Endothelial cell of umbilical vein (primary cell): ENCODE measurements at regions not wholly inside any gene's neighbourhood (a gene's known extent, or its start where the extent isn't known, plus 50 kb on each side); places are given as distances from the start of the nearest gene placed in this dataset.

Experiments
- BruUV-seq: library from RNA; stranded (reverse); fragments of 400-500 nt; replicated peaks from 2 replicates; lab custom pipeline; 2021; lab: Mats Ljungman, UMichigan
- CTCF ChIA-PET: fragments of 300-600, 350-600 bp; sonication (Branson Sonifier 250); formaldehyde crosslinking; loops from one replicate; lab custom pipeline; 2021; ENCODE audit warnings: antibody characterized with exemption, inconsistent platforms; lab: Charles Lee
- POLR2A ChIA-PET: fragments of 300-600, 350-600 bp; sonication (Branson Sonifier 250); formaldehyde crosslinking; loops from one replicate; lab custom pipeline; 2021; ENCODE audit warnings: antibody characterized with exemption, inconsistent platforms; lab: Charles Lee
- DNase-seq: peaks from one replicate; pipeline ENCODE4 v3.0.0-alpha.2; 2011; ENCODE audit warnings: low read depth, low spot score
- FAIRE-seq: peaks from 2 replicates; lab custom pipeline; 2011; peaks lifted over from hg19 to GRCh38; lab: Jason Lieb, UNC
- H2AFZ ChIP-seq: 2 replicates; pipeline ENCODE4 v1.6.0; 2012; ENCODE audit warnings: low read depth, low read length, control low read depth, inconsistent platforms
- H3K27ac ChIP-seq: 2 replicates; pipeline ENCODE4 v1.5.1; 2011; ENCODE audit warnings: low read depth, mild to moderate bottlenecking, control low read depth, low read length, moderate library complexity; ENCODE audit not compliant: insufficient read depth
- H3K27me3 ChIP-seq, 2 experiments: 2 replicates each; pipeline versions ENCODE4 v1.6.0 to v1.6.1; 2011; ENCODE audit warnings: low read length in 2 of 2, mixed read lengths in 1 of 2; ENCODE audit not compliant: control insufficient read depth in 2 of 2, insufficient read depth in 2 of 2
- H3K36me3 ChIP-seq, 2 experiments: 2 replicates in 1 of 2; 3 replicates in 1 of 2; pipeline ENCODE4 v1.5.1; 2011; ENCODE audit warnings: low read length in 2 of 2, mild to moderate bottlenecking in 1 of 2, moderate library complexity in 1 of 2; ENCODE audit not compliant: control insufficient read depth in 2 of 2, insufficient read depth in 2 of 2; ENCODE audit errors: extremely low read depth in 1 of 2
- H3K4me1 ChIP-seq: 3 replicates; pipeline ENCODE4 v1.5.1; 2011; ENCODE audit warnings: mild to moderate bottlenecking, low read length; ENCODE audit not compliant: control insufficient read depth, insufficient read depth; ENCODE audit errors: extremely low read depth
- H3K4me2 ChIP-seq: 2 replicates; pipeline ENCODE4 v1.6.1; 2011; ENCODE audit warnings: low read length, control low read depth, mixed read lengths; ENCODE audit not compliant: insufficient read depth
- H3K4me3 ChIP-seq, 3 experiments: fragments of 200-600 bp in 1 of 3; sonication (generic), shearing (Covaris generic) in 1 of 3; replicated peaks in 1 of 3; 2 replicates each; pipeline ENCODE4 v1.5.1; 2011 to 2016; ENCODE audit warnings: control low read depth in 3 of 3, low read length in 3 of 3, mild to moderate bottlenecking in 2 of 3, inconsistent platforms in 1 of 3, low read depth in 1 of 3, moderate library complexity in 1 of 3; ENCODE audit not compliant: insufficient read depth in 1 of 3
- H3K79me2 ChIP-seq: 2 replicates; pipeline ENCODE4 v1.6.0; 2012; ENCODE audit warnings: low read length, inconsistent platforms; ENCODE audit not compliant: control insufficient read depth, insufficient read depth
- H3K9ac ChIP-seq: replicated peaks from 2 replicates; pipeline ENCODE3; 2011; ENCODE audit warnings: low read length, control low read depth; ENCODE audit not compliant: insufficient read depth; ENCODE audit errors: extremely low read depth
- H3K9me1 ChIP-seq: replicated peaks from 3 replicates; pipeline ENCODE4 v1.6.0; 2011; ENCODE audit warnings: mild to moderate bottlenecking, low read length; ENCODE audit not compliant: control insufficient read depth, insufficient read depth; ENCODE audit errors: extremely low read depth
- H3K9me3 ChIP-seq: replicated peaks from 2 replicates; pipeline ENCODE4 v1.5.1; 2012; ENCODE audit warnings: low read length, inconsistent platforms; ENCODE audit not compliant: control insufficient read depth, insufficient read depth
- H4K20me1 ChIP-seq: replicated peaks from 2 replicates; pipeline ENCODE3; 2011; ENCODE audit warnings: mild to moderate bottlenecking, low read length; ENCODE audit not compliant: control insufficient read depth, insufficient read depth; ENCODE audit errors: extremely low read depth
- EZH2 ChIP-seq: IDR thresholded peaks from 2 replicates; pipeline ENCODE4 v1.6.1; 2012; ENCODE audit warnings: borderline replicate concordance, low read depth, mild to moderate bottlenecking, moderate library complexity, low read length, inconsistent platforms; ENCODE audit not compliant: severe bottlenecking
- FOS ChIP-seq: IDR thresholded peaks from 2 replicates; pipeline ENCODE4 v1.6.1; 2011; ENCODE audit warnings: mild to moderate bottlenecking, low read length, moderate library complexity, borderline replicate concordance; ENCODE audit not compliant: insufficient read depth
- GATA2 ChIP-seq: IDR thresholded peaks from 2 replicates; pipeline ENCODE4 v1.7.0; 2011; ENCODE audit warnings: low read depth, mild to moderate bottlenecking, moderate library complexity, mixed read lengths, low read length; ENCODE audit not compliant: insufficient read length, insufficient read depth
- JUN ChIP-seq: IDR thresholded peaks from 2 replicates; pipeline ENCODE4 v1.6.1; 2011; ENCODE audit warnings: borderline replicate concordance, low read depth; ENCODE audit not compliant: insufficient read length, insufficient read depth
- MYC ChIP-seq: IDR thresholded peaks from one replicate; pipeline ENCODE4 v1.6.1; 2011; ENCODE audit warnings: mild to moderate bottlenecking, low read depth, low read length
- POLR2A ChIP-seq: IDR thresholded peaks from 2 replicates; pipeline ENCODE4 v1.6.1; 2012; ENCODE audit warnings: low read depth, mild to moderate bottlenecking, control low read depth, low read length
- POLR2AphosphoS5 ChIP-seq: IDR thresholded peaks from 2 replicates; pipeline ENCODE4 v1.6.1; 2012; ENCODE audit warnings: low read depth, mild to moderate bottlenecking, control low read depth, low read length, moderate library complexity; ENCODE audit not compliant: insufficient read depth
- dilution Hi-C: fragments of 300-500 bp; cut with MboI; formaldehyde crosslinking; loops from one replicate; pipeline ENCODE4 v1.15.0; 2019; ENCODE audit warnings: low sequenced_read_pairs; ENCODE audit not compliant: extremely low pct_ligation_motif_present
- intact Hi-C: fragments of 100-400 bp; cut with micrococcal nuclease; formaldehyde crosslinking; loops from one replicate; pipeline ENCODE4 v1.10.0; 2022
- TF ChIP-seq, protein P1 (sequence below): IDR thresholded peaks from 2 replicates; pipeline ENCODE4 v1.6.1; 2011; ENCODE audit not compliant: insufficient read depth, insufficient read length
- TF ChIP-seq, protein P2 (sequence below), 2 donors: IDR thresholded peaks; 1 replicate in 1 of 2; 2 replicates in 1 of 2; pipeline ENCODE4 v1.5.1; 2011; ENCODE audit warnings: low read length in 2 of 2, mild to moderate bottlenecking in 2 of 2, moderate library complexity in 2 of 2, control low read depth in 1 of 2, inconsistent platforms in 1 of 2, low read depth in 1 of 2; ENCODE audit not compliant: insufficient read depth in 1 of 2; ENCODE audit errors: extremely low read depth in 1 of 2

DNA sequence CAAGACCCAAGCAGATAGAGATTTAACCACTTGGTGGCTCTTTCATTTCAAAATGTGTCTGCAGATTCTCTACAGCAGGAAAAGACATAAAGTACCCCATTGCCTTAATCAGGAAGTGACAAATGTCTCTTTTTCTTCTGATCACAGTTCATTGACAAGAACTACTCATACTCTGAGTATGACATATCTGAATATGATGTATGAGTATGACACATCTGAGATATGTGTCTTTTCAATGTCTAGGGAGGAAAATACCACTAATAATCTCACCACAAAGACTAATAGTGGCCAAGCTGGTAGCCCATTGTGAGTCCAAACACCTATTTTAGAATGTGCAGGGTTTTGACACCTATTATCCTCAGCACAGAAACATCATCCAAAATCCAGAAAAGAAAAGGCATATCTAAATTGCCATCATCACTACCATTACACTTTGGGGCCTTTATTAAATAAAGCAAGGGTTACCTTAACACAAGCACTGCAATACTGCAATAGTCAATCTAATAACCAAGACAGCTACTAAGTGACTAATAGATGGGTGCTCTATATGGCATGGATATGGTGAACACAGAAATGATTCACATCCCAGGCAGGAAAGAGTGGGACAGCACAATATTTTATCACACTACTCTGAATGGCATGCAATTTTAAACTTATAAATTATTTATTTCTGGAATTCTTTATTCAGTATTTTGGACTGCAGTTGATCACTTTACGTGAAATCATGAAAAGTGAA lies 243.7 kb upstream of the FAR2 start:
- BruUV-seq: no TSS peak
- no peak overlapping the region for H3K9ac ChIP-seq
- H3K4me2 ChIP-seq: no peak overlapping the region
- H4K20me1 ChIP-seq: no peaks in the 10 kb centered on the region
- TF ChIP-seq GATA2: peak; percentile 45
- TF ChIP-seq JUN: no peak
- no peak for TF ChIP-seq POLR2A
- peak; percentile 61 for TF ChIP-seq FOS
- TF ChIP-seq MYC: no peak
- no peak for TF ChIP-seq EZH2
- no peak for TF ChIP-seq POLR2AphosphoS5
- TF ChIP-seq, protein P1, sequence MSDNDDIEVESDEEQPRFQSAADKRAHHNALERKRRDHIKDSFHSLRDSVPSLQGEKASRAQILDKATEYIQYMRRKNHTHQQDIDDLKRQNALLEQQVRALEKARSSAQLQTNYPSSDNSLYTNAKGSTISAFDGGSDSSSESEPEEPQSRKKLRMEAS: no peak
- H3K9me1 ChIP-seq: no peaks in the 10 kb centered on the region
- dilution Hi-C loops (no loop called here), intact Hi-C loops (no loop called here)
- POLR2A ChIA-PET: no interaction called here
- H3K79me2 ChIP-seq: no peaks in the 10 kb centered on the region
- H3K27ac ChIP-seq: no peak overlapping the region
- no peak overlapping the region for H3K4me3 ChIP-seq
- no peaks in the 10 kb centered on the region for H3K36me3 ChIP-seq
- peaks cover 12% of the 10 kb centered on the region for H3K4me1 ChIP-seq
- no peak for FAIRE-seq
- H3K9me3 ChIP-seq: no peaks in the 10 kb centered on the region
- peak; percentile 7 for DNase-seq
- H3K27me3 ChIP-seq: no peaks in the 10 kb centered on the region
- CTCF ChIA-PET: no interaction called here
- H2AFZ ChIP-seq: no peak overlapping the region

DNA sequence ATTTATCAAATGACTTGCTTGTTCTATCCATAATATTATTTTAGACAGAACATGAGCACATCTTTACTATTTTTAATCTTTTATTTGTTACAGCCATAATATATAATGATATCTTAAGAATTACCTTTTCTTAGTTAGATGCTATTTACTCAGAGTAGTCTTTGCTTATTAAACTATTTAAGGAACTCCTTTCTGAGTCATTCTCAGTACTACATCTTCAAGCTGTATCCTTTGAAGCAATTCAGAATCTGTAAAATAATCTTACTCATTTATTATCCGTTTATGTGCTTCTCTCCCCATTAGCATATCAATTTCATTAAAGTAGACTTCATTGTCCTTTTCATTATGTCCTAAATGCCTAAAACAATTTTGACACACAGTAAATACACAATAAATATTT lies 240.4 kb upstream of the FAR2 start:
- ChIA-PET POLR2A (no interaction called here), CTCF (no interaction called here)
- intact Hi-C loops: no loop called here
- Histone ChIP-seq H3K9me3 (peaks cover 3% of the 10 kb centered on the region), H3K79me2 (no peaks in the 10 kb centered on the region), H3K9me1 (no peaks in the 10 kb centered on the region), H3K4me1 (peaks cover 12% of the 10 kb centered on the region), H4K20me1 (no peaks in the 10 kb centered on the region), H3K9ac (no peak overlapping the region), H3K4me2 (no peak overlapping the region), H3K36me3 (no peaks in the 10 kb centered on the region), H2AFZ (no peak overlapping the region), H3K4me3 (no peak overlapping the region), H3K27ac (no peak overlapping the region), H3K27me3 (no peaks in the 10 kb centered on the region)
- DNase-seq: no peak
- TF ChIP-seq, protein P2, sequence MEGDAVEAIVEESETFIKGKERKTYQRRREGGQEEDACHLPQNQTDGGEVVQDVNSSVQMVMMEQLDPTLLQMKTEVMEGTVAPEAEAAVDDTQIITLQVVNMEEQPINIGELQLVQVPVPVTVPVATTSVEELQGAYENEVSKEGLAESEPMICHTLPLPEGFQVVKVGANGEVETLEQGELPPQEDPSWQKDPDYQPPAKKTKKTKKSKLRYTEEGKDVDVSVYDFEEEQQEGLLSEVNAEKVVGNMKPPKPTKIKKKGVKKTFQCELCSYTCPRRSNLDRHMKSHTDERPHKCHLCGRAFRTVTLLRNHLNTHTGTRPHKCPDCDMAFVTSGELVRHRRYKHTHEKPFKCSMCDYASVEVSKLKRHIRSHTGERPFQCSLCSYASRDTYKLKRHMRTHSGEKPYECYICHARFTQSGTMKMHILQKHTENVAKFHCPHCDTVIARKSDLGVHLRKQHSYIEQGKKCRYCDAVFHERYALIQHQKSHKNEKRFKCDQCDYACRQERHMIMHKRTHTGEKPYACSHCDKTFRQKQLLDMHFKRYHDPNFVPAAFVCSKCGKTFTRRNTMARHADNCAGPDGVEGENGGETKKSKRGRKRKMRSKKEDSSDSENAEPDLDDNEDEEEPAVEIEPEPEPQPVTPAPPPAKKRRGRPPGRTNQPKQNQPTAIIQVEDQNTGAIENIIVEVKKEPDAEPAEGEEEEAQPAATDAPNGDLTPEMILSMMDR (IDR thresholded peaks at IDR 0.05; ENCODE audit: extremely low read depth in 1 of 2, insufficient read depth in 1 of 2, low read depth in 1 of 2, low read length in 2 of 2): no peak
- no peak for TF ChIP-seq POLR2A
- no peak for TF ChIP-seq JUN
- no peak for TF ChIP-seq EZH2
- TF ChIP-seq FOS: no peak
- TF ChIP-seq, protein P1: no peak
- no peak for TF ChIP-seq POLR2AphosphoS5
- BruUV-seq: no TSS peak
- dilution Hi-C loops: no loop called here
- FAIRE-seq: no peak
